ENCODE measurements at regions not wholly inside any gene's neighbourhood (a gene's known extent, or its start where the extent isn't known, plus 50 kb on each side); places are given as distances from the start of the nearest gene placed in this dataset.
A peak's percentile ranks its signal among the peaks of the same experiment; 100 is the strongest.
"Not testable (repeated sequence)": the region's sequence is repeated elsewhere in the genome, so short reads cannot be mapped to it uniquely, and the experiment has no call there.

- not testable (repeated sequence) for H3K4me1 ChIP-seq (ENCODE audit: insufficient read depth); H3K36me3 ChIP-seq (ENCODE audit: insufficient read depth); H3K27me3 ChIP-seq (ENCODE audit: insufficient read depth); H3K27me3 Mint-ChIP-seq (ENCODE audit: insufficient read depth, low read depth, poor library complexity); H3K79me2 ChIP-seq (replicated peaks; ENCODE audit: insufficient read depth); H3F3A ChIP-seq (replicated peaks; ENCODE audit: low read depth); H3K4me3 Mint-ChIP-seq; H3K27ac ChIP-seq (ENCODE audit: low read depth); H3K4me3 ChIP-seq; DNase-seq (ENCODE audit: low spot score); H3K4me1 Mint-ChIP-seq; H4K20me1 ChIP-seq (replicated peaks; ENCODE audit: insufficient read depth); H2AFZ ChIP-seq; H3K27ac Mint-ChIP-seq
- Histone ChIP-seq H3K4me2 (0 out of 2 replicates have a peak overlapping the region, but pooled peaks have one; percentile 16), H3K9me2 (ENCODE audit: insufficient read depth) (peaks cover 29% of the 10 kb centered on the region)
- peaks cover 22% of the 10 kb centered on the region for H3K9me3 Mint-ChIP-seq
- ATAC-seq = peak; percentile 61
- H3K36me3 Mint-ChIP-seq (ENCODE audit: low read depth) = peaks cover 12% of the 10 kb centered on the region; the same call in 2 of the 3 replicates
Observed at GRCh38 chr2:224113930-224114329, 74.8 kb upstream of the SERPINE2 start.

GRCh38 chr2:224111576-224111975 lies 72.5 kb upstream of the SERPINE2 start:
- no peaks in the 10 kb centered on the region for H3K27me3 ChIP-seq (ENCODE audit: insufficient read depth)
- no peaks in the 10 kb centered on the region for H3F3A ChIP-seq (replicated peaks; ENCODE audit: low read depth)
- Mint-ChIP-seq H3K27ac (no peak overlapping the region; the same call in 1 of the 2 replicates), H3K9me3 (peaks cover 15% of the 10 kb centered on the region; the same call in 2 of the 3 replicates), H3K4me1 (peaks cover 8% of the 10 kb centered on the region; the same call in 2 of the 3 replicates), H3K4me3 (no peak overlapping the region), H3K36me3 (ENCODE audit: low read depth) (peaks cover 10% of the 10 kb centered on the region; the same call in 1 of the 3 replicates), H3K27me3 (ENCODE audit: insufficient read depth, low read depth, poor library complexity) (peaks cover 11% of the 10 kb centered on the region)
- no peaks in the 10 kb centered on the region for H3K79me2 ChIP-seq (replicated peaks; ENCODE audit: insufficient read depth)
- H3K4me1 ChIP-seq (ENCODE audit: insufficient read depth) = peaks cover 9% of the 10 kb centered on the region
- ATAC-seq = no peak
- H2AFZ ChIP-seq = no peak overlapping the region
- no peak for TF ChIP-seq EZH2 (IDR thresholded peaks at IDR 0.05; ENCODE audit: low read depth, unreplicated experiment)
- no peak for TF ChIP-seq EZH2phosphoT487 (IDR thresholded peaks at IDR 0.05; ENCODE audit: unreplicated experiment)
- no peak for TF ChIP-seq JUNB (IDR thresholded peaks at IDR 0.05; ENCODE audit: unreplicated experiment)
- TF ChIP-seq REST (IDR thresholded peaks at IDR 0.05; ENCODE audit: unreplicated experiment) = no peak
- TF ChIP-seq CTCF (conservative IDR thresholded peaks at IDR 0.05; ENCODE audit: low read depth in 2 of 2) = no peak
- TF ChIP-seq ZNF462 (CRISPR knock-in tag; IDR thresholded peaks at IDR 0.05) = no peak
- TF ChIP-seq ZNF114 (CRISPR knock-in tag; IDR thresholded peaks at IDR 0.05) = no peak
- no peak overlapping the region for H3K27ac ChIP-seq (ENCODE audit: low read depth)
- H3K4me3 ChIP-seq = no peak overlapping the region
- no peak overlapping the region for H3K4me2 ChIP-seq
- H3K36me3 ChIP-seq (ENCODE audit: insufficient read depth) = no peaks in the 10 kb centered on the region
- no peaks in the 10 kb centered on the region for H4K20me1 ChIP-seq (replicated peaks; ENCODE audit: insufficient read depth)
- no peak for DNase-seq (ENCODE audit: low spot score)
- peaks cover 29% of the 10 kb centered on the region for H3K9me2 ChIP-seq (ENCODE audit: insufficient read depth)
